ENCODE measurements at regions not wholly inside any gene's neighbourhood (a gene's known extent, or its start where the extent isn't known, plus 50 kb on each side); places are given as distances from the start of the nearest gene placed in this dataset.

GRCh38 chr1:191870490-191870889 lies 287.8 kb upstream of the RGS18 start:
- TF ChIP-seq, protein P1, sequence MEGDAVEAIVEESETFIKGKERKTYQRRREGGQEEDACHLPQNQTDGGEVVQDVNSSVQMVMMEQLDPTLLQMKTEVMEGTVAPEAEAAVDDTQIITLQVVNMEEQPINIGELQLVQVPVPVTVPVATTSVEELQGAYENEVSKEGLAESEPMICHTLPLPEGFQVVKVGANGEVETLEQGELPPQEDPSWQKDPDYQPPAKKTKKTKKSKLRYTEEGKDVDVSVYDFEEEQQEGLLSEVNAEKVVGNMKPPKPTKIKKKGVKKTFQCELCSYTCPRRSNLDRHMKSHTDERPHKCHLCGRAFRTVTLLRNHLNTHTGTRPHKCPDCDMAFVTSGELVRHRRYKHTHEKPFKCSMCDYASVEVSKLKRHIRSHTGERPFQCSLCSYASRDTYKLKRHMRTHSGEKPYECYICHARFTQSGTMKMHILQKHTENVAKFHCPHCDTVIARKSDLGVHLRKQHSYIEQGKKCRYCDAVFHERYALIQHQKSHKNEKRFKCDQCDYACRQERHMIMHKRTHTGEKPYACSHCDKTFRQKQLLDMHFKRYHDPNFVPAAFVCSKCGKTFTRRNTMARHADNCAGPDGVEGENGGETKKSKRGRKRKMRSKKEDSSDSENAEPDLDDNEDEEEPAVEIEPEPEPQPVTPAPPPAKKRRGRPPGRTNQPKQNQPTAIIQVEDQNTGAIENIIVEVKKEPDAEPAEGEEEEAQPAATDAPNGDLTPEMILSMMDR (IDR thresholded peaks at IDR 0.05): no peak
- TF ChIP-seq POLR2AphosphoS5 (IDR thresholded peaks at IDR 0.05; ENCODE audit: low read depth, low read length): no peak
- TF ChIP-seq REST (IDR thresholded peaks at IDR 0.05; ENCODE audit: insufficient read depth in 1 of 2, low read depth in 2 of 2, low read length in 1 of 2): no peak
